ENCODE measurements at regions not wholly inside any gene's neighbourhood (a gene's known extent, or its start where the extent isn't known, plus 50 kb on each side); places are given as distances from the start of the nearest gene placed in this dataset.

DNA sequence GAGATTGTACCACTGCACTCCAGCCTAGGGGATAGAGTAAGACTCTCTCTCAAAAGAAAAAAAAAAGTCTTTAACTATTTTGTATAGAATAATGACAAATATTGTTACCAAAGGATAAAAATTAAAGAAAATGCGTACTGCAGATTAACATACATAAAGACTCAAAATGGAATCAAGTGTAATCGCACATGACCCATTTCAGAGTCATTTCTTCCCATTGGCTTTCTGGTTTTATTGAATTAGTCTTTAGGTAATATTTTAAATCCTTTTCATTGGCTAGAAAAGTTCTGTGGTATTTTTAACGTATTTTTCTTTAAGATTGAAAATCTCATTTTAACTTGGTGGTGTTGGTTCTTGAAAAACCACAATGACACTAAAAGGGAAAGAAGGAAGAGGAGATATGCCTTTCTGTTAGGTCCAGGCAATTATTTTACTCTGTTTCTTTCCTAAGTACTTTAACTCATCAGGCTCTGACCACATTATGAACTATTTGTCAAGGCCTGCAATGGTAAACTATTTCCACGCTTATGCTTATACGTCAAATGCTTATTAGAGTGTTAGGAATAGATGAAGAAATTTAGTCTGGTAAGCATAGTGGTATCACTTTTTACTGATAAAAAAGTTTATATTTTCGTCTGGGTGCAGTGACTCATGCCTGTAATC is 52.3 kb downstream of the PLEKHG1 start:
- ATAC-seq: no peak
- H3K4me1 Mint-ChIP-seq: peaks cover 8% of the 10 kb centered on the region
- CTCF ChIA-PET: no interaction called here
- DNase-seq: no peak
- no peaks in the 10 kb centered on the region for H3K36me3 Mint-ChIP-seq
- H3K27ac Mint-ChIP-seq: no peak overlapping the region
- H3K27me3 Mint-ChIP-seq: peaks cover under 1% of the 10 kb centered on the region
- no peak overlapping the region for H3K4me3 Mint-ChIP-seq
- H3K9me3 Mint-ChIP-seq (ENCODE audit: low read depth): no peaks in the 10 kb centered on the region

- no peaks in the 10 kb centered on the region for H3K36me3 Mint-ChIP-seq
- no peaks in the 10 kb centered on the region for H3K9me3 Mint-ChIP-seq (ENCODE audit: low read depth)
- peaks cover 2% of the 10 kb centered on the region for H3K27me3 Mint-ChIP-seq
- no peak for ATAC-seq
- DNase-seq: no peak
- H3K27ac Mint-ChIP-seq: no peak overlapping the region
- H3K4me3 Mint-ChIP-seq: no peak overlapping the region
- H3K4me1 Mint-ChIP-seq: peaks cover 8% of the 10 kb centered on the region
- CTCF ChIA-PET: interaction anchor here (1.1 kb wide), 1 partner anchor 9 kb away, joined by 4 read pairs; no protein-coding TSS in a partner anchor
Measured at GRCh38 chr6:150652848-150653613, 53.3 kb downstream of the PLEKHG1 start.

GRCh38 chr6:150654608-150655007 is 54.9 kb downstream of the PLEKHG1 start:
- CTCF ChIA-PET: no interaction called here
- peaks cover 2% of the 10 kb centered on the region for H3K27me3 Mint-ChIP-seq
- H3K4me3 Mint-ChIP-seq: no peak overlapping the region
- ATAC-seq (no peak), DNase-seq (no peak)
- H3K4me1 Mint-ChIP-seq: peaks cover 8% of the 10 kb centered on the region
- no peaks in the 10 kb centered on the region for H3K36me3 Mint-ChIP-seq
- no peak overlapping the region for H3K27ac Mint-ChIP-seq
- no peaks in the 10 kb centered on the region for H3K9me3 Mint-ChIP-seq (ENCODE audit: low read depth)

DNA sequence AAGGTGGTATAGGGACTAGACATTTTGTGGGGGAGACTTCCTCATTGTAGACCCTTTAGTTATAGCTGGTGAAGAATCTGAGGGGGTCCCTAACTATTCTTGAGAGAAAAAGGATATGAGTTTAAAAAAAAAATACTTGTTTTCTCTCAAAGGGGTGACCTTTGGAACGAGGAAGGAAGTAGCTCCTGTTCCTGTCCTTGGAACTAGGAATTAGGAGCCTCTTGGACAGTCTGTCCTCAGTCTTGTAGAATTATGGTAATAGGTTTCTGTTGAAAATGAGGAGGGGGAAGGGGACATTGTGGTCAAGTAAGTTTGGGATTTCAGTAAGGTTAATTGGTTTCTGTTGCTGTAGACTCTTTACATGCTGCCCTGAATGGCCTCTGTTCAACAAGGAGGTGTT is 56.5 kb downstream of the PLEKHG1 start:
- peaks cover 8% of the 10 kb centered on the region for H3K4me1 Mint-ChIP-seq
- peaks cover 2% of the 10 kb centered on the region for H3K27me3 Mint-ChIP-seq
- DNase-seq: no peak
- no peaks in the 10 kb centered on the region for H3K36me3 Mint-ChIP-seq
- no peaks in the 10 kb centered on the region for H3K9me3 Mint-ChIP-seq (ENCODE audit: low read depth)
- no peak overlapping the region for H3K4me3 Mint-ChIP-seq
- no peak for ATAC-seq
- CTCF ChIA-PET: no interaction called here
- H3K27ac Mint-ChIP-seq: no peak overlapping the region

GRCh38 chr6:150658421-150658820 is 58.7 kb downstream of the PLEKHG1 start:
- no peaks in the 10 kb centered on the region for H3K36me3 Mint-ChIP-seq
- no peaks in the 10 kb centered on the region for H3K4me1 Mint-ChIP-seq
- ATAC-seq: no peak
- H3K4me3 Mint-ChIP-seq: no peak overlapping the region
- no peak overlapping the region for H3K27ac Mint-ChIP-seq
- H3K9me3 Mint-ChIP-seq (ENCODE audit: low read depth): no peaks in the 10 kb centered on the region
- CTCF ChIA-PET: interaction anchor here (1.2 kb wide), 1 partner anchor 10 kb away, joined by 4 read pairs; no protein-coding TSS in a partner anchor
- peaks cover 2% of the 10 kb centered on the region for H3K27me3 Mint-ChIP-seq
- no peak for DNase-seq

GRCh38 chr6:150659046-150659763 is 59.5 kb downstream of the PLEKHG1 start:
- no peak for DNase-seq
- H3K27ac Mint-ChIP-seq: no peak overlapping the region
- H3K36me3 Mint-ChIP-seq: no peaks in the 10 kb centered on the region
- CTCF ChIA-PET: interaction anchor here (0.7 to 1.2 kb wide), 2 partner anchors 9 to 16 kb away, joined by 4 to 6 read pairs; no protein-coding TSS in a partner anchor
- no peaks in the 10 kb centered on the region for H3K9me3 Mint-ChIP-seq (ENCODE audit: low read depth)
- H3K4me1 Mint-ChIP-seq: no peaks in the 10 kb centered on the region
- H3K4me3 Mint-ChIP-seq: no peak overlapping the region
- H3K27me3 Mint-ChIP-seq: peaks cover 2% of the 10 kb centered on the region
- no peak for ATAC-seq

- DNase-seq (no peak), ATAC-seq (no peak)
- CTCF ChIA-PET: interaction anchor here (1.3 kb wide), 1 partner anchor 9 kb away, joined by 4 read pairs; no protein-coding TSS in a partner anchor
- Mint-ChIP-seq H3K4me3 (no peak overlapping the region), H3K27me3 (peaks cover 2% of the 10 kb centered on the region), H3K27ac (no peak overlapping the region), H3K9me3 (ENCODE audit: low read depth) (no peaks in the 10 kb centered on the region), H3K4me1 (no peaks in the 10 kb centered on the region), H3K36me3 (no peaks in the 10 kb centered on the region)
Measured at GRCh38 chr6:150661216-150662007, 61.7 kb downstream of the PLEKHG1 start.

DNA sequence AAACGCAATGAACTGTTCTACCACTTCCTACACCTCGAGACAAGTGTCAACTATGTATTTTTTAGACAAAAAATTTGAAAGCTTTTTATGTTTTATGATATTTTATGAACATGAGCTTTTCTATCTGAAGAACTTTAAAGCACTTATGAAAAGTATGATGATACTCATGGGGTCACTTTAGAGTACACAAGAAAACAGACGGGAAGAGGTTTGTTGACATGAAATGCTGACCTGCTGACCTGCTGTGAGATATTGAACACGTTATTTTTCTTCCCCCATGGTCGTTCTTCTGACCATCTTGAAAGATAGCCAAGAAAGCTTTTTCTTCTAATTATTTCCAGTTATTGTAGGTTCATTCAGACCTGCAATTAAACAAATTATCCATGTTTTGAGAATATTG is 63.1 kb downstream of the PLEKHG1 start:
- H3K9me3 Mint-ChIP-seq (ENCODE audit: low read depth): no peaks in the 10 kb centered on the region
- H3K4me1 Mint-ChIP-seq: peaks cover 4% of the 10 kb centered on the region
- H3K27me3 Mint-ChIP-seq: no peaks in the 10 kb centered on the region
- DNase-seq (no peak), ATAC-seq (no peak)
- H3K36me3 Mint-ChIP-seq: no peaks in the 10 kb centered on the region
- no peak overlapping the region for H3K27ac Mint-ChIP-seq
- CTCF ChIA-PET: interaction anchor here (1.3 kb wide), 1 partner anchor 10 kb away, joined by 4 read pairs; no protein-coding TSS in a partner anchor
- no peak overlapping the region for H3K4me3 Mint-ChIP-seq

GRCh38 chr6:150664091-150664490 is 64.4 kb downstream of the PLEKHG1 start:
- H3K27ac Mint-ChIP-seq: no peak overlapping the region
- no peaks in the 10 kb centered on the region for H3K36me3 Mint-ChIP-seq
- CTCF ChIA-PET: no interaction called here
- ATAC-seq (no peak), DNase-seq (no peak)
- H3K4me1 Mint-ChIP-seq: peaks cover 10% of the 10 kb centered on the region
- no peaks in the 10 kb centered on the region for H3K9me3 Mint-ChIP-seq (ENCODE audit: low read depth)
- no peaks in the 10 kb centered on the region for H3K27me3 Mint-ChIP-seq
- H3K4me3 Mint-ChIP-seq: no peak overlapping the region

DNA sequence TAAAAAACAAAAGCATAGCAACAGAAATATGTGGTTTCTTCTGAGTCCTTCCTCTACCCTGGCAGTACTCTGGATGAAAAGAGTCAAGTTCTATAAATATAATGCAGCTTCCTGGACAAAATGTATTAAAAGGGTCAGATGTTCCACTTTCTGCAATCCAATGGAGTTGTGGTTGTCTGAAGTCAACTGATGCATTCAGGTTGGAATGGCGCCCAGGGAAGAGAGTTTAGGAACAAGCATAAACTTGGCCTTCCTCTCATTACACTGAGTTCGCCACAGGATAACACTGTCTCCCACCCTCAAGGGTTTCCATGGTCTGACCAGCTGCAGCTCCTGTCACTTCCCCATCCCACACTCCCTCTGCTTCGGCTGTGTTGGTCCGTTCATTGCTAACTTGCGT is 66.4 kb downstream of the PLEKHG1 start:
- Mint-ChIP-seq H3K27me3 (no peaks in the 10 kb centered on the region), H3K4me3 (no peak overlapping the region), H3K4me1 (peaks cover 10% of the 10 kb centered on the region), H3K27ac (no peak overlapping the region), H3K36me3 (no peaks in the 10 kb centered on the region), H3K9me3 (ENCODE audit: low read depth) (no peaks in the 10 kb centered on the region)
- CTCF ChIA-PET: interaction anchor here (3.0 kb wide), 1 partner anchor 20 kb away, joined by 9 read pairs; no protein-coding TSS in a partner anchor
- DNase-seq (no peak), ATAC-seq (no peak)

GRCh38 chr6:150667359-150667758 is 67.7 kb downstream of the PLEKHG1 start:
- CTCF ChIA-PET: interaction anchor here (3.0 kb wide), 1 partner anchor 19 kb away, joined by 9 read pairs; no protein-coding TSS in a partner anchor
- Mint-ChIP-seq H3K36me3 (no peaks in the 10 kb centered on the region), H3K27me3 (no peaks in the 10 kb centered on the region), H3K4me1 (peaks cover 10% of the 10 kb centered on the region), H3K9me3 (ENCODE audit: low read depth) (no peaks in the 10 kb centered on the region), H3K27ac (peak overlapping the region; percentile 73), H3K4me3 (peak overlapping the region; percentile 47)
- DNase-seq (no peak), ATAC-seq (no peak)

DNA sequence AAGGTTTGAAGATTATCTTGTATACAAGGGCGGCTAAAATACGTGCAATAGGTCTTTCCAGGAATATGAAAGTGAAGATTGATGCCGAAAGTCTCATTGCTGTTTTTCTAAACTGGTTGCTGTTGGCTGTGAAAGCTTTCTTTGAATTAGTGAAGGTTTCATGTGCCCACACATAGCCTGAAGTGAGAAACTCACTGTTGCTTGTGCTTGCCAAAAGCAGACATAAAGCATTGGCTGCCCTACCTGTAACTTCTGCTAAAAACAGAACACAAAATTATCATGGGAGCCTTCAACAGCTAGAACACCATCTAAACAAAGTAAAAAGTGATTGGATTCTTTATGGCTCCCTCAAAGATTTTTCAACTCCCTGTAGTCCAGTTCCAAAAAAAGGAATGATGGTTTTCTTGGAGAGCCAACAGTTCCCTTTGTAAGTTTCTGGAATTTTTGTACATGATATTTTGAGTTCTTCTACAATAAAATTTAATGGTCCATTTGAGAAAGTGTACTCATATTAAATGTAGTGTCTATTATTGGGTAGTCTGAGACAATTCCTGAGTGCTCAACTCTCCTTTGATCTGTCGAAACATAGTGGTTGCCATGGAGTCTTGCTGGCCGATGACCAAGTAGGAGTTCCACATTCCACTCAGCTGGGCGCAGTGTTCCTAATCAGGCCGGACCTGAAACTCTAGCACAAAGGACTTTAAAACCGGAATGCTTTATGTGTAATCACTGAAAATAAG is 68.5 kb downstream of the PLEKHG1 start:
- Mint-ChIP-seq H3K9me3 (ENCODE audit: low read depth) (no peaks in the 10 kb centered on the region), H3K27me3 (no peaks in the 10 kb centered on the region), H3K36me3 (no peaks in the 10 kb centered on the region), H3K4me1 (peaks cover 10% of the 10 kb centered on the region), H3K27ac (peak overlapping the region; percentile 73), H3K4me3 (peak overlapping the region; percentile 47)
- ATAC-seq (no peak), DNase-seq (no peak)
- CTCF ChIA-PET: interaction anchor here (1.5 to 3.0 kb wide), 2 partner anchors 10 to 18 kb away, joined by 4 to 9 read pairs; no protein-coding TSS in a partner anchor

Measured in activated CD8-positive, alpha-beta memory T cell treated with anti-CD3 and anti-CD28 coated beads, Interleukin-2, amount 10 ng/mL, durations not matched to agents 7 days and 5 days (primary cell).